Panc1 (cell line): ENCODE measurements at regions not wholly inside any gene's neighbourhood (a gene's known extent, or its start where the extent isn't known, plus 50 kb on each side); places are given as distances from the start of the nearest gene placed in this dataset.

Source experiments
- ATAC-seq: fragments of 200-7000 bp; cut with Tn5 transposase; 2 replicates; pipeline ENCODE4 v1.9.1; 2020; ENCODE audit warnings: mild to moderate bottlenecking, moderate library complexity
- BruUV-seq: library from RNA; stranded (reverse); fragments of 400-500 nt; replicated peaks from 2 replicates; lab custom pipeline; 2021; lab: Mats Ljungman, UMichigan
- CTCF ChIA-PET: fragments of 300-600 bp; sonication (Branson Sonifier 250); formaldehyde crosslinking; loops from one replicate; lab custom pipeline; 2022; ENCODE audit warnings: antibody characterized with exemption; lab: Charles Lee
- POLR2A ChIA-PET: fragments of 300-600 bp; sonication (Branson Sonifier 250); formaldehyde crosslinking; loops from one replicate; lab custom pipeline; 2022; ENCODE audit warnings: antibody characterized with exemption; lab: Charles Lee
- DNase-seq: peaks from one replicate; pipeline ENCODE4 v3.0.0-alpha.2; 2010; ENCODE audit warnings: low read depth, low spot score
- H3K27ac ChIP-seq: 2 replicates; pipeline ENCODE4 v1.5.1; 2011; ENCODE audit warnings: mild to moderate bottlenecking, low read length, inconsistent platforms
- H3K27me3 ChIP-seq: fragments of 200-500 bp; sonication (Bioruptor generic); 2 replicates; pipeline ENCODE4 v1.6.0; 2014; ENCODE audit warnings: low read length, inconsistent platforms; ENCODE audit not compliant: control insufficient read depth, insufficient read depth
- H3K36me3 ChIP-seq: fragments of 200-500 bp; sonication (Bioruptor generic); 2 replicates; pipeline ENCODE4 v1.5.1; 2014; ENCODE audit warnings: inconsistent platforms, mild to moderate bottlenecking, low read length, moderate library complexity; ENCODE audit not compliant: control insufficient read depth, insufficient read depth
- H3K4me1 ChIP-seq: 2 replicates; pipeline ENCODE4 v1.5.1; 2011; ENCODE audit warnings: inconsistent platforms, mild to moderate bottlenecking, low read length, moderate library complexity; ENCODE audit not compliant: control insufficient read depth, insufficient read depth
- H3K4me3 ChIP-seq, 2 experiments: 2 replicates each; pipeline ENCODE4 v1.5.1; 2011 to 2012; ENCODE audit warnings: low read depth in 2 of 2, low read length in 2 of 2, mild to moderate bottlenecking in 2 of 2, inconsistent platforms in 1 of 2, moderate library complexity in 1 of 2
- H3K9me3 ChIP-seq: fragments of 200-500 bp; sonication (Bioruptor generic); 2 replicates; pipeline ENCODE4 v1.5.1; 2014; ENCODE audit warnings: low read depth, mild to moderate bottlenecking, inconsistent platforms, low read length, moderate library complexity; ENCODE audit not compliant: control insufficient read depth, insufficient read depth
- POLR2AphosphoS5 ChIP-seq: IDR thresholded peaks from 2 replicates; pipeline ENCODE4 v1.6.1; 2012; ENCODE audit warnings: mild to moderate bottlenecking, low read depth, low read length, moderate library complexity
- SIN3A ChIP-seq: IDR thresholded peaks from 2 replicates; pipeline ENCODE4 v1.6.1; 2012; ENCODE audit warnings: low read depth, mild to moderate bottlenecking, low read length, moderate library complexity, borderline replicate concordance; ENCODE audit not compliant: insufficient read depth
- TCF7L2 ChIP-seq: IDR thresholded peaks from 2 replicates; pipeline ENCODE4 v1.6.1; 2011; ENCODE audit warnings: mild to moderate bottlenecking, low read depth, low read length, inconsistent platforms
- in situ Hi-C: cut with HindIII; loops from 2 replicates; pipeline ENCODE4 v1.10.0; 2016; ENCODE audit warnings: low sequenced_read_pairs, low pct_unique_long_range_greater_than_20kb
- intact Hi-C: fragments of 100-400 bp; cut with micrococcal nuclease; formaldehyde crosslinking; loops from one replicate; pipeline ENCODE4 v1.10.0; 2022; ENCODE audit not compliant: unreplicated experiment
- TF ChIP-seq, protein P1 (sequence below): fragments of 450-650 bp; IDR thresholded peaks from 2 replicates; pipeline ENCODE4 v1.5.1; 2017; ENCODE audit warnings: mild to moderate bottlenecking
- TF ChIP-seq, protein P2 (sequence below), 2 experiments: IDR thresholded peaks; 2 replicates each; pipeline ENCODE4 v1.6.1; 2011 to 2012; ENCODE audit warnings: low read depth in 2 of 2, control low read depth in 1 of 2, low read length in 1 of 2, mild to moderate bottlenecking in 1 of 2, moderate library complexity in 1 of 2; ENCODE audit not compliant: insufficient read depth in 1 of 2

DNA sequence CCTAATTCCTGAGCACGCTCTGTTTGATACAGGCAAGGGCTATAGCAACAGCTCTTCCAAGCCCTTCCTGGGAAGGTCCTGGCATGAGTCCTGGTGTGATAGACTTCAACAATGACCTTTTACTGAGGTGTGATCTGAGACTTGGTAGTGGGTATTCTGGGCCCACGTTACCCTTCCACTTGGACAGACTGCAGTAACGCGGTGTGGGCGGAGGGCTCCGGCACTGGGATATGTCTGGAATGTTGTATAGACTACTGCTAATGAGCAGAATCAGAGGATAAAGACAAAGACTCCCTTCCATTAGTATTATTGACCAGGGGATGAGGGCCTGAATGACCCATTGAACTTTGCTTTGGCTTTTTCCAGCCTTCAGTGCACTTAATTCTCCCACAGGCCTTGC lies 262.3 kb downstream of the RWDD3 start:
- intact Hi-C loops, result no loop called here
- DNase-seq (no peak), ATAC-seq (no peak)
- POLR2A ChIA-PET, result no interaction called here
- Histone ChIP-seq H3K27me3 (no peaks in the 10 kb centered on the region), H3K4me3 (no peak overlapping the region), H3K27ac (no peak overlapping the region), H3K9me3 (no peaks in the 10 kb centered on the region), H3K4me1 (no peaks in the 10 kb centered on the region), H3K36me3 (no peaks in the 10 kb centered on the region)
- TF ChIP-seq TCF7L2 (no peak), POLR2AphosphoS5 (no peak), SIN3A (no peak)
- TF ChIP-seq, protein P1, sequence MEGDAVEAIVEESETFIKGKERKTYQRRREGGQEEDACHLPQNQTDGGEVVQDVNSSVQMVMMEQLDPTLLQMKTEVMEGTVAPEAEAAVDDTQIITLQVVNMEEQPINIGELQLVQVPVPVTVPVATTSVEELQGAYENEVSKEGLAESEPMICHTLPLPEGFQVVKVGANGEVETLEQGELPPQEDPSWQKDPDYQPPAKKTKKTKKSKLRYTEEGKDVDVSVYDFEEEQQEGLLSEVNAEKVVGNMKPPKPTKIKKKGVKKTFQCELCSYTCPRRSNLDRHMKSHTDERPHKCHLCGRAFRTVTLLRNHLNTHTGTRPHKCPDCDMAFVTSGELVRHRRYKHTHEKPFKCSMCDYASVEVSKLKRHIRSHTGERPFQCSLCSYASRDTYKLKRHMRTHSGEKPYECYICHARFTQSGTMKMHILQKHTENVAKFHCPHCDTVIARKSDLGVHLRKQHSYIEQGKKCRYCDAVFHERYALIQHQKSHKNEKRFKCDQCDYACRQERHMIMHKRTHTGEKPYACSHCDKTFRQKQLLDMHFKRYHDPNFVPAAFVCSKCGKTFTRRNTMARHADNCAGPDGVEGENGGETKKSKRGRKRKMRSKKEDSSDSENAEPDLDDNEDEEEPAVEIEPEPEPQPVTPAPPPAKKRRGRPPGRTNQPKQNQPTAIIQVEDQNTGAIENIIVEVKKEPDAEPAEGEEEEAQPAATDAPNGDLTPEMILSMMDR, result no peak
- TF ChIP-seq, protein P2, sequence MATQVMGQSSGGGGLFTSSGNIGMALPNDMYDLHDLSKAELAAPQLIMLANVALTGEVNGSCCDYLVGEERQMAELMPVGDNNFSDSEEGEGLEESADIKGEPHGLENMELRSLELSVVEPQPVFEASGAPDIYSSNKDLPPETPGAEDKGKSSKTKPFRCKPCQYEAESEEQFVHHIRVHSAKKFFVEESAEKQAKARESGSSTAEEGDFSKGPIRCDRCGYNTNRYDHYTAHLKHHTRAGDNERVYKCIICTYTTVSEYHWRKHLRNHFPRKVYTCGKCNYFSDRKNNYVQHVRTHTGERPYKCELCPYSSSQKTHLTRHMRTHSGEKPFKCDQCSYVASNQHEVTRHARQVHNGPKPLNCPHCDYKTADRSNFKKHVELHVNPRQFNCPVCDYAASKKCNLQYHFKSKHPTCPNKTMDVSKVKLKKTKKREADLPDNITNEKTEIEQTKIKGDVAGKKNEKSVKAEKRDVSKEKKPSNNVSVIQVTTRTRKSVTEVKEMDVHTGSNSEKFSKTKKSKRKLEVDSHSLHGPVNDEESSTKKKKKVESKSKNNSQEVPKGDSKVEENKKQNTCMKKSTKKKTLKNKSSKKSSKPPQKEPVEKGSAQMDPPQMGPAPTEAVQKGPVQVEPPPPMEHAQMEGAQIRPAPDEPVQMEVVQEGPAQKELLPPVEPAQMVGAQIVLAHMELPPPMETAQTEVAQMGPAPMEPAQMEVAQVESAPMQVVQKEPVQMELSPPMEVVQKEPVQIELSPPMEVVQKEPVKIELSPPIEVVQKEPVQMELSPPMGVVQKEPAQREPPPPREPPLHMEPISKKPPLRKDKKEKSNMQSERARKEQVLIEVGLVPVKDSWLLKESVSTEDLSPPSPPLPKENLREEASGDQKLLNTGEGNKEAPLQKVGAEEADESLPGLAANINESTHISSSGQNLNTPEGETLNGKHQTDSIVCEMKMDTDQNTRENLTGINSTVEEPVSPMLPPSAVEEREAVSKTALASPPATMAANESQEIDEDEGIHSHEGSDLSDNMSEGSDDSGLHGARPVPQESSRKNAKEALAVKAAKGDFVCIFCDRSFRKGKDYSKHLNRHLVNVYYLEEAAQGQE (IDR thresholded peaks at IDR 0.05; ENCODE audit: insufficient read depth in 1 of 2, low read depth in 2 of 2, low read length in 1 of 2), result no peak
- CTCF ChIA-PET, result no interaction called here
- in situ Hi-C loops, result no loop called here
- BruUV-seq, result no TSS peak

DNA sequence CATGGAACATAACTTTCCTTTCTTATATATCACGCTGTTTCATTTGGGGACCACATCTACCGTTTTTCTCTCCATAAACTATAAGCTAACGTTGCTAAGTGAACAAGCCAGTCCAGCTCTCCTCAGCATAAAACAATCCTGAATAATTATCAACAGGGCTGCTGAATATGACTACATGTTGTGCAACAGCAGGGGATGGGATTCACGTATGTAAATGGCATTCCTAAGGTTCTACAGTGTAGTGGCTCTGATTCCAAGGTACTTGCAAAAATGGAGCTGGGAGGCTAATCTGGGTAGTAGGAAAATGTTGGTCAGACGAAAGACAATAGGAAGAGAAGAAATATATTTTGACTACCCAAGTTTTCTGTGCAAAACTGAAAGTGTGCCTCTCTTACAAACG lies 262.8 kb downstream of the RWDD3 start:
- in situ Hi-C loops (no loop called here), intact Hi-C loops (no loop called here)
- no peaks in the 10 kb centered on the region for H3K27me3 ChIP-seq

More for the DNA sequence above, 262.8 kb downstream of the RWDD3 start:
- TF ChIP-seq TCF7L2 (no peak), POLR2AphosphoS5 (no peak), SIN3A (no peak)
- TF ChIP-seq, protein P2 (IDR thresholded peaks at IDR 0.05; ENCODE audit: insufficient read depth in 1 of 2, low read depth in 2 of 2, low read length in 1 of 2), result no peak
- TF ChIP-seq, protein P1, result no peak
- no peak for DNase-seq
- POLR2A ChIA-PET, result no interaction called here
- Histone ChIP-seq H3K36me3 (no peaks in the 10 kb centered on the region), H3K4me1 (no peaks in the 10 kb centered on the region), H3K27ac (no peak overlapping the region), H3K4me3 (no peak overlapping the region), H3K9me3 (no peaks in the 10 kb centered on the region)
- BruUV-seq, result no TSS peak
- CTCF ChIA-PET, result no interaction called here
- no peak for ATAC-seq
